GM23248 (cell line): ENCODE measurements at regions not wholly inside any gene's neighbourhood (a gene's known extent, or its start where the extent isn't known, plus 50 kb on each side); places are given as distances from the start of the nearest gene placed in this dataset.

ENCODE experiments used
- EZH2 ChIP-seq: fragments of 200-600 bp; sonication (generic); IDR thresholded peaks from 2 replicates; pipeline ENCODE4 v1.6.1; 2018; ENCODE audit warnings: antibody characterized with exemption, mild to moderate bottlenecking; ENCODE audit not compliant: insufficient read depth, poor library complexity, severe bottlenecking
- EZH2phosphoT487 ChIP-seq: fragments of 200-600 bp; sonication (generic); IDR thresholded peaks from 2 replicates; pipeline ENCODE4 v1.6.1; 2018; ENCODE audit warnings: antibody characterized with exemption, moderate library complexity, mild to moderate bottlenecking, low read depth; ENCODE audit not compliant: insufficient read depth

DNA sequence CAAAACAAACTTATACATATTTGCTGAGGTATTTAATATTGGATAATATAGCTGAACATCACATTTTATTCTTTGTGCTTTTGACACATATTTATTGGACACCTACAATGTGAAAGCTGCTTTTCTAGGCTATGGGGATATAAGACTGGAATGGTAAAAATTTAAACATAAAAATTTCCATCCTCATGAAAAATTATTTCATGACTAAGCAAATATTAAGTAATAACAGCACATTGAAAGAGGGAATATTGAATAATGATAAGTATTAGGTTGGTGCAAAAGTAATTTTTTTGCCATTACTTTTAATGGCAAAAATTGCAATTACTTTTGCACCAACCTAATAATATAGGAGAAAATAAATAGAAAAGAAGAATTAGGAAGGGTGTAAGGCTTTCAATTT, 972.5 kb upstream of the CDH8 start:
- no peak for TF ChIP-seq EZH2phosphoT487
- no peak for TF ChIP-seq EZH2
